ENCODE measurements at regions not wholly inside any gene's neighbourhood (a gene's known extent, or its start where the extent isn't known, plus 50 kb on each side); places are given as distances from the start of the nearest gene placed in this dataset.
A peak's percentile ranks its signal among the peaks of the same experiment; 100 is the strongest.
"Not testable (repeated sequence)": the region's sequence is repeated elsewhere in the genome, so short reads cannot be mapped to it uniquely, and the experiment has no call there.

- peak overlapping the region; percentile 30 for H3K4me3 Mint-ChIP-seq
- no peaks in the 10 kb centered on the region for H3K36me3 Mint-ChIP-seq (ENCODE audit: low read depth)
- H3K27ac Mint-ChIP-seq: peak overlapping the region; percentile 54
- no peaks in the 10 kb centered on the region for H3K9me3 Mint-ChIP-seq
- peaks cover 16% of the 10 kb centered on the region for H3K27me3 Mint-ChIP-seq
- intact Hi-C loops (cut with micrococcal nuclease): no loop called here
- peaks cover 74% of the 10 kb centered on the region for H3K4me1 Mint-ChIP-seq (ENCODE audit: low read depth)
Observed at GRCh38 chr11:72525466-72525865, 91.1 kb upstream of the CLPB start.

GRCh38 chr11:72524711-72525110 lies 90.4 kb upstream of the CLPB start:
- intact Hi-C loops (cut with micrococcal nuclease): no loop called here
- Mint-ChIP-seq H3K36me3 (ENCODE audit: low read depth) (no peaks in the 10 kb centered on the region), H3K27me3 (peaks cover 12% of the 10 kb centered on the region), H3K27ac (peak overlapping the region; percentile 34), H3K4me3 (no peak overlapping the region), H3K9me3 (no peaks in the 10 kb centered on the region), H3K4me1 (ENCODE audit: low read depth) (peaks cover 75% of the 10 kb centered on the region)

- no peak overlapping the region for H3K4me3 Mint-ChIP-seq
- intact Hi-C loops (cut with micrococcal nuclease): no loop called here
- peak overlapping the region; percentile 34 for H3K27ac Mint-ChIP-seq
- H3K9me3 Mint-ChIP-seq: no peaks in the 10 kb centered on the region
- peaks cover 9% of the 10 kb centered on the region for H3K27me3 Mint-ChIP-seq
- peaks cover 83% of the 10 kb centered on the region for H3K4me1 Mint-ChIP-seq (ENCODE audit: low read depth)
- no peaks in the 10 kb centered on the region for H3K36me3 Mint-ChIP-seq (ENCODE audit: low read depth)
Observed at GRCh38 chr11:72523991-72524390, 89.7 kb upstream of the CLPB start.

DNA sequence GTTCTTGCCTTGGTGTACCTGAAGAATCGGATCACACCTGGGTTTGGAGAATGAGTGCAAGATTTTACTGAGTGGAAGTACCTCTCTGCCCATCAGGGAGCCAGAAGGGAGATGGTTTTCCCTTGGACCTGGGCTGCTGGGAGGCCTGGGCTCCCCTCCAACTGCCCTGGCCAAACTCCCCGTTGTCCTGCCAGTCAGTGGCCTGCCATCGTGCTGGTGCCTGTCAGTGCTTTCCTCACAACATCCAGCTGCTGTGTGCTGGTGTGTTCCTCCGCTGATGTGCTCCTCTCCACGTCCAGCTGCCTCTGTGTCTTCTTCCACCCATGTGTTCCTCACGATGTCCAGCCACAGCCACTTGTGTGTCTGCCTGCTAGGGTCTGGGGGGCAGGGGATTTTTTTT lies 87.9 kb upstream of the CLPB start:
- H3K9me3 Mint-ChIP-seq: no peaks in the 10 kb centered on the region
- H3K36me3 Mint-ChIP-seq (ENCODE audit: low read depth): no peaks in the 10 kb centered on the region
- H3K27me3 Mint-ChIP-seq: peaks cover 10% of the 10 kb centered on the region
- H3K27ac Mint-ChIP-seq: peak overlapping the region; percentile 83
- peaks cover 78% of the 10 kb centered on the region for H3K4me1 Mint-ChIP-seq (ENCODE audit: low read depth)
- no peak overlapping the region for H3K4me3 Mint-ChIP-seq
- intact Hi-C loops (cut with micrococcal nuclease): no loop called here

DNA sequence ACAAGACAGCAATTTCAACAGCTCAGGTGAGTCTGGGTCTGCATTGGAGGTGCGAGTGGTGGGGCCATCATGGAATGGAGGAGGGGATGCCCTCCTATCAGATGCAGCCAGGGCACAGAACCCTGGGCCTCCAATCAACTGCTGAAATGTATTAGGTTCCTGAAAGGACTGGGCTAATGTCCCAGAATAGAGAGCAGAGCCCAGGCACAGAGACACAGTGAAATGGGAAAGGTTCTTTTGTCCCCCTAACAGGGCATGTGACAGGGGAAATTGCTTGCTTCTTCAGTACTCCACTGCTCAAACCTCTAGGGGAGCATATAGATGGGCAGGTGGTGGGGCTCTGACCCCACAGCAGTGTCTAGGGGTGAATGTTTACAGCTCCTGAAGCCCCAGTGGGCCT lies 87.3 kb upstream of the CLPB start:
- Mint-ChIP-seq H3K9me3 (no peaks in the 10 kb centered on the region), H3K4me1 (ENCODE audit: low read depth) (peaks cover 74% of the 10 kb centered on the region), H3K27ac (peak overlapping the region; percentile 83), H3K4me3 (no peak overlapping the region), H3K27me3 (peaks cover 13% of the 10 kb centered on the region), H3K36me3 (ENCODE audit: low read depth) (no peaks in the 10 kb centered on the region)
- intact Hi-C loops (cut with micrococcal nuclease): no loop called here

DNA sequence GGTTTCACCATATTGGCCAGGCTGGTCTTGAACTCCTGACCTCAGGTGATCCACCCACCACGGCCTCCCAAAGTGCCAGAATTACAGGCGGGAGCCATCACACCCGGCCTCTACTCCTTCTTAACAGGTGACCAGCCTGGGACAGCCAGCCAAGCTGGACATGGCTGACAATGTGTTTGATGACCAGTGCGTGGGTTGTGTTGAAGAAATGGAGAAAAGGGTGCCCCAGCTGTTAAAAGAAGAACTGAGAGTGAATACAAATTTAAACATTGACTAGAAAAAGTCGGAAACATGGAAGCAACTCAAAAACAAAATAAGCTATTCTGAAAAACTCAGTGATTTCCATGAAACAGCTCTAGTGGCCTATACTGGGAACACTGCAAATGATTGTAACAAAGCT lies 86.5 kb upstream of the CLPB start:
- no peaks in the 10 kb centered on the region for H3K36me3 Mint-ChIP-seq (ENCODE audit: low read depth)
- H3K4me1 Mint-ChIP-seq (ENCODE audit: low read depth): peaks cover 65% of the 10 kb centered on the region
- H3K27ac Mint-ChIP-seq: peak overlapping the region; percentile 83
- no peaks in the 10 kb centered on the region for H3K9me3 Mint-ChIP-seq
- H3K4me3 Mint-ChIP-seq: peak overlapping the region; percentile 2
- intact Hi-C loops (cut with micrococcal nuclease): no loop called here
- peaks cover 15% of the 10 kb centered on the region for H3K27me3 Mint-ChIP-seq

GRCh38 chr11:72519882-72520281 lies 85.6 kb upstream of the CLPB start:
- H3K9me3 Mint-ChIP-seq; H3K4me3 Mint-ChIP-seq; H3K36me3 Mint-ChIP-seq (ENCODE audit: low read depth); intact Hi-C loops (cut with micrococcal nuclease): not testable (repeated sequence)
- H3K27me3 Mint-ChIP-seq: peaks cover 16% of the 10 kb centered on the region
- H3K4me1 Mint-ChIP-seq (ENCODE audit: low read depth): peaks cover 56% of the 10 kb centered on the region
- H3K27ac Mint-ChIP-seq: peak overlapping the region; percentile 83

GRCh38 chr11:72519220-72519881 lies 85.0 kb upstream of the CLPB start:
- H3K9me3 Mint-ChIP-seq: no peaks in the 10 kb centered on the region
- H3K27ac Mint-ChIP-seq: peak overlapping the region; percentile 83
- peak overlapping the region; percentile 34 for H3K4me3 Mint-ChIP-seq
- H3K4me1 Mint-ChIP-seq (ENCODE audit: low read depth): peaks cover 50% of the 10 kb centered on the region
- intact Hi-C loops (cut with micrococcal nuclease): no loop called here
- H3K36me3 Mint-ChIP-seq (ENCODE audit: low read depth): no peaks in the 10 kb centered on the region
- peaks cover 16% of the 10 kb centered on the region for H3K27me3 Mint-ChIP-seq

GRCh38 chr11:72514331-72514730 lies 80.0 kb upstream of the CLPB start:
- Mint-ChIP-seq H3K27ac (no peak overlapping the region), H3K36me3 (ENCODE audit: low read depth) (no peaks in the 10 kb centered on the region), H3K27me3 (peaks cover 20% of the 10 kb centered on the region), H3K9me3 (peaks cover 38% of the 10 kb centered on the region), H3K4me3 (no peak overlapping the region), H3K4me1 (ENCODE audit: low read depth) (peaks cover 4% of the 10 kb centered on the region)
- intact Hi-C loops (cut with micrococcal nuclease): no loop called here

DNA sequence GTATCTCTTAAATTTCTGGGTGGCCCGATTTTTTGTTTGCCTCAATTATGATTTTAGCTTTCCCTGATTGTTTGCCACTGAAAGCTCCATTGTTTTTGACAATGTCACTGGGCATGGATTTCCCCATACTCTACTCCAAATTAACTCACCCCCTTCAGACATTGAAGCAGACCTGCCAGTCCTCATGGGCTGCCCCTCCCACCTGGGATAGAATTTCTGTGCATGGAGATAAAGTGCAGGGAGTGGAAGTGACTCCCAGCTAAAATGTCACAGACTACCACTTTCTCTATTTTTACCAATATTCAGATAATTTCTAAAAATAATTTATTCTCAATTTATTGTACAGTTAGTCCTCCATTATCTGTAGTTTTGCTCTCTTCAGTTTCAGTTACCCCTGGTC lies 79.1 kb upstream of the CLPB start:
- intact Hi-C loops (cut with micrococcal nuclease): no loop called here
- H3K27ac Mint-ChIP-seq: no peak overlapping the region
- H3K9me3 Mint-ChIP-seq: peaks cover 44% of the 10 kb centered on the region
- H3K27me3 Mint-ChIP-seq: peaks cover 20% of the 10 kb centered on the region
- no peaks in the 10 kb centered on the region for H3K36me3 Mint-ChIP-seq (ENCODE audit: low read depth)
- H3K4me1 Mint-ChIP-seq (ENCODE audit: low read depth): peaks cover 1% of the 10 kb centered on the region
- no peak overlapping the region for H3K4me3 Mint-ChIP-seq

DNA sequence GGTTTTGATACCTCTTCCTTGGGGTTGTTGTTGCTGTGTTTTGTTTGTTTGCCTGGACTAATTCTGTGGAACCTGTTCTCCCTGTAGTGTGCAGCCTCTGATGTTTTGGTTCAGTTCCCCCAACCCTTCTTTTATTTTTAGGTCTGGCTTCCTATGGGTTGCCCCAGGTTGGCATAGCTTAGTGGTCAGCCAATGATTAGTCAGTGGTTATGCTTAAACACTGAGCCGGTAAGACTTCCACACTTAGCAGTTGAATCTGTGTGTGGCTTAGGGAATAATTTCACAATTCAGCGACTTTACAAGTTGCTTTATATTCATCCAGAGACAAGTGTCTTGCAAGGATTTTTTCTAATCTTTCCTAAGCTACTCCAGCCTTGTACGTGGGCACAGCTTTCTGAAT lies 78.6 kb upstream of the CLPB start:
- no peak overlapping the region for H3K27ac Mint-ChIP-seq
- H3K36me3 Mint-ChIP-seq (ENCODE audit: low read depth): no peaks in the 10 kb centered on the region
- intact Hi-C loops (cut with micrococcal nuclease): no loop called here
- H3K9me3 Mint-ChIP-seq: peaks cover 49% of the 10 kb centered on the region
- peaks cover 6% of the 10 kb centered on the region for H3K4me1 Mint-ChIP-seq (ENCODE audit: low read depth)
- peaks cover 20% of the 10 kb centered on the region for H3K27me3 Mint-ChIP-seq
- H3K4me3 Mint-ChIP-seq: no peak overlapping the region

GRCh38 chr11:72511393-72512047 lies 77.2 kb upstream of the CLPB start:
- Mint-ChIP-seq H3K9me3 (peaks cover 56% of the 10 kb centered on the region), H3K4me3 (no peak overlapping the region), H3K27ac (no peak overlapping the region), H3K36me3 (ENCODE audit: low read depth) (no peaks in the 10 kb centered on the region), H3K4me1 (ENCODE audit: low read depth) (peaks cover 7% of the 10 kb centered on the region), H3K27me3 (peaks cover 16% of the 10 kb centered on the region)
- intact Hi-C loops (cut with micrococcal nuclease): no loop called here

DNA sequence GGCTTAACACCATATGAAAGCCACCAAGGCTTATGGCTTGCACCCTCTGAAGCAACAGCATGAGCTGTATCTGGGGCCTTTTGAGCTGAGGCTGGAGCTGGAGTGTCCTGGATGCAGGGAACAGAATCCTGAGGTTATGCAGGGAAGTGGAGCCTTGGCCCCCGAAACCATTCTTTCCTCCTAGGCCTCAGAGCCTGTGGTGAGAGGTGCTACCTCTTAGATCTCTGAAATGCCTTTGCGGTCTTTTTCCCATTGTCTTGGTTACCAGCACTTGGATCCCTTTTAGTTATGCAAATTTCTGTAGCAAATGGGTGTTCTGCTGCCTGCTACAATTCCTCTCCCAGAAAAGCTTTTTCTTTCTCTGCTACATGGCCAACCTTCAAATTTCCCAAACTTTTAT lies 72.7 kb upstream of the CLPB start:
- H3K36me3 Mint-ChIP-seq (ENCODE audit: low read depth): no peaks in the 10 kb centered on the region
- H3K4me3 Mint-ChIP-seq: no peak overlapping the region
- peaks cover 63% of the 10 kb centered on the region for H3K9me3 Mint-ChIP-seq
- H3K4me1 Mint-ChIP-seq (ENCODE audit: low read depth): peaks cover 7% of the 10 kb centered on the region
- peaks cover 34% of the 10 kb centered on the region for H3K27me3 Mint-ChIP-seq
- intact Hi-C loops (cut with micrococcal nuclease): no loop called here
- no peak overlapping the region for H3K27ac Mint-ChIP-seq

DNA sequence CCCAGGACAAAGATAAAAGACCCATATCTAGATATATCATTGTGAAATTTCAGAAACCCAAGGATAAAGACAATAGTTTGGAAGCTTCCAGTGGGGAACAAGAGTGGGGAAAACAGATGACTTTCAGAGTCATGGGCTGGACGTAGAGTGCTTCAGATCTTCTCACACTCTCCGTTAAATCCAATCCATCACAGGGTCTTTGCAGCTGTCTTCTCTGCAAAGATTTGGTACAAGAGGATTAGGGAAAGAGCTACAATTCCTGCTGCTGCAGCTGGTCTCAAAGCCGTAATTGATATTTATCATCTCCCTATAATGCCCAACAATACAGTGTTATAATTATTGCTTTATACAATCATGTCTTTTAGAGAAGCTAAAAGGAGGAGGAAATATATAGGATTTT lies 63.4 kb upstream of the CLPB start:
- Mint-ChIP-seq H3K27ac (no peak overlapping the region), H3K4me3 (no peak overlapping the region), H3K27me3 (peaks cover 14% of the 10 kb centered on the region), H3K36me3 (ENCODE audit: low read depth) (no peaks in the 10 kb centered on the region), H3K9me3 (peaks cover 12% of the 10 kb centered on the region), H3K4me1 (ENCODE audit: low read depth) (no peaks in the 10 kb centered on the region)
- intact Hi-C loops (cut with micrococcal nuclease): no loop called here

- intact Hi-C loops (cut with micrococcal nuclease): no loop called here
- peaks cover under 1% of the 10 kb centered on the region for H3K9me3 Mint-ChIP-seq
- H3K4me1 Mint-ChIP-seq (ENCODE audit: low read depth): peaks cover 3% of the 10 kb centered on the region
- no peaks in the 10 kb centered on the region for H3K36me3 Mint-ChIP-seq (ENCODE audit: low read depth)
- H3K27me3 Mint-ChIP-seq: peaks cover 25% of the 10 kb centered on the region
- no peak overlapping the region for H3K4me3 Mint-ChIP-seq
- no peak overlapping the region for H3K27ac Mint-ChIP-seq
Observed at GRCh38 chr11:72494109-72494429, 59.7 kb upstream of the CLPB start.

Measured in dendritic cell treated with granulocyte-macrophage colony-stimulating factor and Interleukin-4, amounts not matched to agents 40 ng/mL and 50 ng/mL, for 4 days (primary cell).